GM18508 (cell line): ENCODE measurements at regions not wholly inside any gene's neighbourhood (a gene's known extent, or its start where the extent isn't known, plus 50 kb on each side); places are given as distances from the start of the nearest gene placed in this dataset.
"Not testable (repeated sequence)": the region's sequence is repeated elsewhere in the genome, so short reads cannot be mapped to it uniquely, and the experiment has no call there.

Experiments used
- ATAC-seq: cut with Tn5 transposase; IDR thresholded peaks from one replicate; pipeline ENCODE4 v1.9.1; 2021; ENCODE audit warnings: moderate number of reproducible peaks; ENCODE audit not compliant: insufficient read depth, unreplicated experiment

DNA sequence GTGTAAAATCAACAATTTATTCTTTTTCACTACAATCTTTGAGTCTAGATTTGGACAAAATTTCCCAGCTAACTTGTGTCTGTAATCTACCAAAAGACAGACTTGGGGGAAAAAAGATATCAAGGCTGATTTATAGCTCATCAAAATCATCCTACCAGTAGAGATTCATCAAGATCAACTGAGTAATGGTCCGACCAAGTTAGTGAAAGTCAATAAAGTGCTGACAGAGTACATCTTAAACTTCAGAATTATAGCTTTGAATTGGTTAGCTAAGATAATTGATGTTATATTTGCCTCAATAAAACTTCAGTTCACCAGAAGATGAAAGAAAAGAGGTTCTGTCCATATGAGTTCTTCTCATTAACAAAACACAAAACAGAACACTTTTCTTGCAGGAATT, 207.1 kb upstream of the KYNU start:
- no peak for ATAC-seq

DNA sequence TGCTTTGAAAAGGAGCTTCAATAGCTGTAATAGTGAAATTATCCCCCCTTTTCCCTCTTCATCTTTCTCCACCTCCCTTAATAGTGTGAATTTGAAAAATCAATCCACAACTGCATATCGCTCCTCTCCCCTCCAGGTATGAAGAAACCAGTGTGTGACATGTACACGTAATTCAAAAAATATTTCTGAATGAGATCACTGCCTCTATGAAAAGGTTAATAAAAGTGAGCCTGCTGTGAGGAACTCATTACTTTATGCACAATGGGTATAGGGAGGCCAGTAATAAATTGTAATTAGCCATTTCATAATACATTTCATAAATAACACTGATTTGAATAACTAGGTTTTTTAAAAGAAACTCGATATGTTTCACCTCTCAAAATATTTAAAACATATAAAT, 209.0 kb upstream of the KYNU start:
- no peak for ATAC-seq

DNA sequence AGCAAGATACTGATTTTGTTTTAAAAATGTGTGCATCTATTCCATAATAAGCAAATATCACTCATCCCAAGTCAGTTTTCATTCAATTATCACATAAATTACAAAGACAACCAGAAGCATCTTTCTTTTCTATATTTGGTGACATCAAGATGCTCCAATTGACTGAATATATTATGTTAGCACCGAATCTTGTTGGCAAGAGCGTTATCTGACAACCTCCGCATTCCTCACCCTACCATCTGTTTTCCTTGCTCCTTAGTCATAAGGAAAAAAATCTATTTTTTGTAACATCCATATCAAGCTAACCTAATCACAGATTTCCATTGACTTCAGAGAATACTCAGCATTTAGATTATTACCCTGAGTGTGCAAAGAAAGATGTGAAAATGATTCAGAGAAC, 212.2 kb upstream of the KYNU start:
- no peak for ATAC-seq

DNA sequence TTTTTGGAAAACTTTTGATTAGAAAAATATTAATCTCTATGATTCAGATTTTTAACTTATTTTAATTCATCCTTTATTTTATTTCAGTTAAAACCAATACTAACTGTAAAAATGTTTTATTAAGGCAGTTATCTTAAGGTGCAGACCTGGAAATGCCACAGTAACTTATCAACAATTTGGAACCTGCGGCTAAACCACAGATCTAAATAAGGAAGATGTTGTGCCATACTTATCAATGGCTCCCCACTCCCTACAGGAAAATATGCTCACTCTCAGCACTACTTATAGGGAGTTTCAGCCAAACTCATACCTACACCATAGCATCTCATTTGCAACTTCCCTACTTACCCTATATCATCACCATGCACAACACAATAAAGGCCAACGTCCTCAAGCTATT, 226.9 kb upstream of the KYNU start:
- no peak for ATAC-seq

DNA sequence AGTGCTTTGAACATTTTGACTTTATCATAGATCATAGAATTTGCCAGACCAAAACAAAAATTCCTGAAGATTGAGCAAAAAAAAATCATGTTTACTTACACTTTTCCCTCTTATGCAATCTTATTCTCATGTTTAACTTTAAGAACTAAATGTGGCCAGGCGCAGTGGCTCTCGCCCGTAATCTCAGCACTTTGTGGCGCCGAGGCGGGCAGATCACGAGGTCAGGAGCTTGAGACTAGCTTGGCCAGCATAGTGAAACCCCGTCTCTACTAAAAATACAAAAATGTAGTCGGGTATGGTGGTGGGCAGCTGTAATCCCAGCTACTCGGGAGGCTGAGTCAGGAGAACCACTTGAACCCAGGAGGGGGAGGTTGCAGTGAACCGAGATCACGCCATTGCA, 227.9 kb upstream of the KYNU start:
- ATAC-seq: no peak

DNA sequence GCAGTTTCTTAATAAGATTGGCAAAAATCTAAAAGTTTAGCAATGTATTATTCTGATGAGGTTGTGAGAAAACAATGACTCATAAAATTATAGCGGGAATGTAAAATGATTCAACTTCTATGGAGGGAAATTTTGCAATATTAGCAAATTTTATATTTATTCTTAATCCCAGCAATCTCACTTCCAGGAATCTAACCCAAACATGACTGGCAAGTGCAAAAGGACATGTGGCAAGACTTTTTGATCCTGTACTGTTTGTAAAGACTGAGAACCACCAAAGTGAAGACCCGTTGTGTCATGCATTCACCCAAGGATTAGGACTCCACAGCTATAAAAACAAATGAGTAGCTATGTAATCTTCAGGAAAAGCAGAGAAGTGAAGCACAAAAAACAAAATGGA, 234.8 kb upstream of the KYNU start:
- ATAC-seq: no peak

DNA sequence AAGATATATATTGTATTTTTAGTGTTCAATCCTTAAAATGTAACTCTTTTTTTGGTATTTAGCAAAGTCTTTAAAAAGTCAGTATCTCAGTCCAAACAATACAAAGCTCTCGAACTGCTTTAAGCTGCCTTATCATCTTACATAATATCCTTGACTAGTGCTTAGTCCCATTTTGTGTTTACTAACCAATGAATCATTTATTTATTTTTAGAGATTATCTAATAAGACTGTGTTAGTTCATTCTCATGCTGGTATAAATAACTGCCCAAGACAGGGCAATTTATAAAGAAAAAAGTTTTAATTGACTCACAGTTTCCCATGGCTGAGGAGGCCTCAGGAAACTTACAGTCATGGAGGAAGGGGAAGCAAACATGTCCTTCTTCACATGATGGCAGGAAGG, 248.3 kb upstream of the KYNU start:
- ATAC-seq: no peak

DNA sequence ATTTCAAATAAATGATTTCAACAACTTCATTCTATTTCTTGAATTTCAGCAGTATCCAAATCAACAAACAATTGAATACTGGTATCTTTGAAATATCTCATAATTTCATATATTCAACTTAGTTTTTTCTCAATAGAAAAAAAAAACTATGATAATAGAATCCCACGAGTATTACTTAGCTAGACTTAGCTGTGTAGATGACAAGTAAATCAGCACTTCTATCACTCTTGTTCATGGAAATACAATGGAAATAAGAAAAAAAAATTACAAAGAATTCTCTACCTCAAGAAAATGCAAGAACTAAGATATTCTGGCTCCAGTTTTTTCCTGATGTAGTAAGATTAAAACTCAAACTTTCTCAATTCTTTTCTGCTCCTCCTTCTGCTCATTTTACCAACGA, 256.2 kb upstream of the KYNU start:
- ATAC-seq: no peak

DNA sequence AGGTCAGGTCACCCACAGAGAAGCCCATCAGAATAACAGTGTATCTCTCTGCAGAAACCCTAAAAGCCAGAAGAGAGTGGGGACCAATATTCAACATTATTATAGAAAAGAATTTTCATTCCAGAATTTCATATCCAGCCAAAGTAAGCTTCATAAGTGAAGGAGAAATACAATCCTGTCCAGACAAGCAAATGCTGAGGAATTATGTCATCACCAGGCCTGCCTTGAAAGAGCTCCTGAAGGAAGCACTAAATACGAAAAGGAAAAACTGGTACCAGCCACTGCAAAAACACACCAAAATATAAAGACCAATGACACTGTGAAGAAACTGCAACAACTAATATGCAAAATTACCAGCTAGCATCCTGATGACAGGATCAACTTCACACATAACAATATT, 260.0 kb upstream of the KYNU start:
- ATAC-seq: no peak

DNA sequence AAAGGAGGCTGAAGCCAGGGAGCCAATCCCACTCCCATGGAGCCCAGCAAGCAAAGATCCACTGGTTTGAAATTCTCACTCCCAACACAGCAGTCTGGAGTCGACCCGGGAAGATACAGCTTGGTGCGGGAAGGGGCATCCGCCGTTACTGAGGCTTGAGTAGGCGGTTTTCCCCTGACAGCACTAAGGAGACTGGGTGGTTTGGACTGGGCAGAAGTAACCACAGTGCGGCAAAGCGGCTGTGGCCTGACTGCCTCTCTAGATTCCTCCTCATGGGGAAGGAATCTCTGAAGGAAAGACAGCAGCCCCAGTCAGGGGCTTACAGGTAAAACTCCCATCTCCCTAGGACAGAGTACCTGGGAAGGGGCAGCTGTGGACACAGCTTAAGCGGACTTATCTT, 261.6 kb upstream of the KYNU start:
- no peak for ATAC-seq

DNA sequence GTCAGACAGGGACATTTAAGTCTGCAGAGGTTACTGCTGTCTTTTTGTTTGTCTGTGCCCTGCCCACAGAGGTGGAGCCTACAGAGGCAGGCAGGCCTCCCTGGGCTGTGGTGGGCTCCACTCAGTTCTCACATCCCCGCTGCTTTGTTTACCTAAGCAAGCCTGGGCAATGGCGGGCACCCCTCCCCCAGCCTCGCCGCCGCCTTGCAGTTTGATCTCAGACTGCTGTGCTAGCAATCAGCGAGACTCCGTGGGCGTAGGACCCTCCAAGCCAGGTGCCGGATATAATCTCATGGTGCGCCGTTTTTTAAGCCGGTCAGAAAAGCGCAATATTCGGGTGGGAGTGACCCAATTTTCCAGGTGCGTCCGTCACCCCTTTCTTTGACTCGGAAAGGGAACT, 264.3 kb upstream of the KYNU start:
- ATAC-seq: not testable (repeated sequence)

DNA sequence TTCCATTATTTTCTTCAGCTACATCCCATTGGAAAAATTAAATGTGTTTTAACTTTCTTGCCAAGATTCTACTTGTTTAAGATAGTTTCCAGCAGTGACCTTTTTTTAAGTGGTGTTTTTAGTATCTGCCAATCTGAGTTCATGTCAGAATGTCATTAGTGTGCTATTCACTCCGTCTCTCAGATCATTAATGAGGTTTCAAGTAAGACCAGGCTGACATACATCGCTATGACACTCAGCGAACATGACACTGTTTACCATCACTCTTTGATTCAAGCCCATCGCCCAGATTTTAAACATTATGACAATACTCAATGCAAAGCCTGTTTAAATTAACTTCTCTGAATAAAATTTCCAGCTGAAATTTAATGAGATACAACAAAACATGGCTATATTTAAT, 272.0 kb upstream of the KYNU start:
- ATAC-seq: no peak

DNA sequence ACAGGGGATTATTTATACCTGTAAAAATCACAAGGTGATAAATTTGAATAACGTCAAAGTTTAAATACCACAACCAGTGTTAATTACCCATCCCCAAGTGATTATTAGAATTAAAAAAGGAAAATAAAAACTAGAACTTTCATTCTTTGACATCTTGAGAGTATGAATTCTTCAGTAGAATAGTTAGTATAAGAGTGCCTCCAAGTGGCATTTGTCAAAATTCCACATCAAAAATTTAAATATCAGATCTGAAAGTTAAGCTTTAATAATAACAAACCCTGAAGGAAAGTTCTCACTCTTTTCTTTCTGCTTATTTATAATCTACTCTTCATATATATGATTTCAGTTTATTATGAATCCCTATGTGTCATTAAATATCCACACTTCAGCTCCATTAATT, 273.7 kb upstream of the KYNU start:
- no peak for ATAC-seq

DNA sequence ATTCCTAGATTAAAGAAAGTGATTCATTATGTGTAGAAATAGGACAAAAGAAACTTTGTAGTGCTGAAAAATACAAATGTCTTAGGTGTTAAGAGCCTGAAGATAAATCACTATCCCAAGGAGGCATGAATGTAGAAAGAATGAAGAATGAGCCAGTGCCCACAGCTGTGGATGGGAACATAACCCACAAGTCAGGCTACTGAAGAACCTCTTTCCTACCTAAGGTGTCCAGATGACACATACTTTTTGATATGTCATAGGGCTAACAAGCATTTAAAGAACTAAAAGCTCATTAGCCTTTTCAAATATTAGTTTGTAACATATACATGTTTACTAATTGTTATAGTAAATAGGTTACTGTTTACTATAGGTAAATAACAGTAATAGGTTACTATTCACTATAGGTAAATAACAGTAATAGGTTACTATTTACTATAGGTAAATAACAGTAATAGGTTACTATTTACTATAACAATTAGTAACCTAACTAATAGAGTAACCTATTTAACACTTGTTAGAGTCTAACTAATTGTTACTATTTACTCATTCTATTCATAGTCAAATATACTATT, 275.0 kb upstream of the KYNU start:
- ATAC-seq: no peak

DNA sequence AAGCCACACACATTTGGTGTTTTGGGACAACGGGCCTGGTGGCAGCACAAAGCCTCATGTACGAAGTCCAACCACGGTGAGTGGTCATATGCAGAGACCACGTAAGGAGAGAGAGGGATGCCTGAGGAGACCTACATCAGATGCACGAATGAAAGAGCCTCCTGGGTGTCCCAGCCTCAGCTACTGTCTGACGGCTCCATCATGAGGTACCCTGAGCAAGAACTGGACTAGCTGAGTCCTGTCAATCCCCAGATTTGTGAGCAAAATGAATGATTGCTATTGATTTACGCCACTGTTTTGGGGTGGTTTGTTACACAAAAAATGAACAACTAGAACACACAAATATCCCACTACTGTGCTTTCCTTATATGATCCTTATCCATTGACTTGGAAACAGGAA, 275.7 kb upstream of the KYNU start:
- no peak for ATAC-seq

DNA sequence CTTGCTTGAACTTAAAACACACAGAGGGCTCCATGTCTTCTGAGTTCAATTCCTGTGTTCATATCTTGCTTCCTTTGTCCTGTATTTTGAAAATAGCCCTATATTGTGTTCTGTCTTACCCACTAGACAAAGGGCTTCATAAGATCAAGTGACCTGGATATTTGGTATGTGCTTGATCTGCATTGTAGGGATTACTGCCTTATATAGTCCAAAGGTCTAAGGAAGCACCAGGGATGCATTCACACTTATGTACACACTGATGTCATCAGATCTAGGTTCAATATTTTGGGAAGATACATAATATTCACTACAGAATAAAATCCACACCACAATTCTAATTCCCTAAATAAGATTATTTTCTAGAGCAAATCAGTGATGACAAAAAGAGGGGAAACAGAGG, 278.0 kb upstream of the KYNU start:
- ATAC-seq: no peak

DNA sequence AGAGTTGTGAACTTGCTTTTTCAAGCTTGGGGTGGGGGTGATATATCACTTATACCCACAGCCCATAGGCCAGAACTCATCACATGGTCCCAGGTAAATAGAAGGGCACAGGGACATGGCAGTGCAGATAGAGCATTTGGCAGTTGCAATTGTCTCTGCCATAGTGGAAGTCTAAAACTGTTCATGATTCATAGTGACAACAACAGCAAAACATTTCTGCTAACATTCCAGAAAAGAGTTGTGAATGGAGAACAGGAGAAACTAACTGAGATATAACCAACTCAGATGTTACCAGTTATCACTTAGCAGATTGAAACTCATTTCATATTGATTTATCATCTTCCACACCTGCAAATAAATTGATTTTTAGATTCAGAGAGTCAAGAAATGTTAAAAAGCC, 278.6 kb upstream of the KYNU start:
- ATAC-seq: no peak

DNA sequence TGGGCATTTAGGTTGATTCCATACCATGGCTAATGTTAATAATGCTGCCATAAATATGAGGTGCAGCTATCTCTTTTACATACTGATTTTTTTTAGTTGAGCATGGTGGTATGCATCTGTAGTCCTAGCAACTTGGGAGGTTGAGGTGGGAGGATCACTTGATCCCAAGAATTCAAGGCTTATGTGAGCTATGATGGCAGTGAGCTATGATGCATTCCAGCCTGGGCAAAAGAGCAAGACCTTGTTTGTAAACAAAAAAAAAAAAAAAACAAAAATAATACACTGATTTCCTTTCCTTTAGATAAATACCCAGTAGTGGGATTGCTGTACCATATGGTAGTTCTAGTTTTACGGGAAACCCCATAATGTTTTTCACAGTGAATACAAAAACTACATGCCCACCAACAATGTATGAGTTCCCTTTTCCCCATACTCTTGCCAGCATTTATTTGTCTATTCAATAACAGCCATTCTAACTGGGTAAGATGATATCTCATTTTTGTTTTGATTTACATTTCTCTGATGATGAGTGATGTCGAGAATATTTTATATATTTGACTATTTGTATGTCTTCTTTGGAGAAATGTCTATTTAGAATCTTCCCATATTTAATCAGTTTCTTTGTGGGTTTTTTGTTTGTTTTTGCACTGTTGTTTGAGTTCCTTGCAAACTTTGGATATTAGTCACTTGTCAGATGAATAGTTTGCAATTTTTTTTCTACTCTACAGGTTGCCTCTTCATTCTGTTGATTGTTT, 281.0 kb upstream of the KYNU start:
- ATAC-seq: no peak

DNA sequence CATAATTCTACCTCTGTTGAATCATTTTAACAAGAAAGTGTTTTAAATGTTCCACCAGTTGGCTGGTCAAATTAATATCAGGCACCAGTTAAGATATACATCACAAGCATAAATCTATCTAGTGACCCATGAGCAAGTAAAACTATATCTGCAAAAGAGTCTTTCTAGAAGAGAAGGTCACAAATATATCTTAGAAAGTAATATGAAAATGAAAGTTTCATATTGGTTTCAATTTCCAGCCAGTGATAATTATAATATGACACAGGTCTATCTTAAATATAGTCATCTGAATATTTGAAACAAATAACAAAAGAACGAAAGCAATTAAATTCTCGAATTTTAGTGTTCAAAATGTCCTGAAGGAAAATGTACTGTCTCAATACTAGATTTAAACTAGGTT, 282.5 kb upstream of the KYNU start:
- no peak for ATAC-seq

DNA sequence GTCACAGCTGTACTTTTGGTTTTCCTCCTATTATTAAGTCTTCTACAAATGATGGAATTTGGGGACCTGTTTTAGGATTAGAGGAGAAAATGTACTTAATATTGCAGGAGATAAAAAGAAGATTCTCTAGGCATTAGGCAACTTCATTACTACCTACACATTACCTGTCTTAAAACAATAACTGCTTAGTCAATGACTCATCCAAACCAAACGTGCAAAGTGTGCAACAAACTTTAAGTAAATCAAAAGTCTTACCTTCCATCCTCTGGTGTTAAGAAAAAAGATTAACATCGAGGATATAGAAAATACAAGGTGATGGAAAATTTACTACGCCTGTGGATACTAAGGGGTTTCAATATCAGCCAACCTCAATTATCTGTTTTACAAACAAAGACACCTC, 285.3 kb upstream of the KYNU start:
- ATAC-seq: no peak

DNA sequence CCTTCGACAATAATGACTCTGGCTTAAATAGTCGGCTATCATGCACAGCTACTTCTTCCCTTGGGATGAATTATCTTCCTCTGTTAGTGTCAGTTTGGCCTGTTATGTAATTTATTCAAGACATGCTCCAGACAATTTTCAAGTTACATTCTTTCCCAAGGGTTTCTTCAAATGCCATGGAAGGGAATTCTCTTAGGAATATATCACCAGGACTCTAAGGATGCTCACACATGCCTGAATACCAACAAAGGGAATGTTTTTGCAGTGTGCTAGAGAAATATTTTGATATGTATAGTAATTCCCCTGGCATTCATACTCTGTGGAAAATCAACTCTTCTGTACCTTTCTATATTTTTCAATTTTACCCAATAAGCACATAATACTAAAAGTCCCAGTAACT, 286.0 kb upstream of the KYNU start:
- ATAC-seq: no peak

DNA sequence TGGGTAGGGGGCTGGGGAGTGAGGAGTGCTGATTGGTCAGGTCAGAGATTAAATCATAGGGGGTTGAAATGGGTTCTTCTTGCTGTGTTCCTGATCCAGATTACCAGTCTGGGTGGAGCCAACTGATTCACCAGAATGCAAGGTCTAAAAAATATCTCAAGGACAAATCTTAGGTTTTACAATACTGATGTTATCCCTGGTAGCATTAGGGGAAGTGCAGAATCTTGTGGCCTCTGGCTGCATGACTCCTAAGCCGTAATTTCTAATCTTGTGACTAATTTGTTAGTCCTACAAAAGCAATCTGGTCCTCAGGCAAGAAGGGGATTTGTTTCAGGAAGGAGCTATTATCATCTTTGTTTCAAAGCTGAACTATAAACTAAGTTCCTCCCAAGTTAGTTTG, 289.2 kb upstream of the KYNU start:
- no peak for ATAC-seq
